SK-N-SH (cell line): ENCODE measurements at regions not wholly inside any gene's neighbourhood (a gene's known extent, or its start where the extent isn't known, plus 50 kb on each side); places are given as distances from the start of the nearest gene placed in this dataset.

ENCODE experiments used
- CTCF ChIA-PET: fragments of 300-600, 350-600 bp; formaldehyde crosslinking; extraction: SDS; loops from one replicate; lab custom pipeline; 2021; lab: Yijun Ruan, JAX
- POLR2A ChIA-PET: fragments of 350-600 bp; sonication (Branson Sonifier 250); formaldehyde crosslinking; extraction: SDS; loops from one replicate; lab custom pipeline; 2020; ENCODE audit warnings: antibody characterized with exemption, inconsistent platforms; lab: Yijun Ruan, JAX
- DNase-seq: peaks from one replicate; pipeline ENCODE4 v3.0.0; 2012
- H2AFZ ChIP-seq: fragments of 200-600 bp; sonication (generic); 2 replicates; pipeline ENCODE4 v1.8.1; 2016; ENCODE audit warnings: antibody characterized with exemption, mild to moderate bottlenecking, low read depth
- H3F3A ChIP-seq: fragments of 200-600 bp; sonication (generic); replicated peaks from 2 replicates; pipeline ENCODE3; 2016; ENCODE audit warnings: antibody characterized with exemption, mild to moderate bottlenecking; ENCODE audit not compliant: insufficient read depth
- H3K27ac ChIP-seq, 2 experiments: fragments of 200-500 bp in 1 of 2; fragments of 200-600 bp in 1 of 2; sonication (Bioruptor generic) in 1 of 2; sonication (generic), shearing (Covaris generic) in 1 of 2; 2 replicates each; pipeline versions ENCODE4 v1.5.1 to v1.6.1; 2014 to 2016; ENCODE audit warnings: low read depth in 2 of 2, inconsistent platforms in 1 of 2, low read length in 1 of 2, mild to moderate bottlenecking in 1 of 2, mixed read lengths in 1 of 2
- H3K27me3 ChIP-seq: fragments of 200-600 bp; sonication (generic), shearing (Covaris generic); 2 replicates; pipeline ENCODE4 v1.6.1; 2016; ENCODE audit warnings: mixed run types; ENCODE audit not compliant: insufficient read depth
- H3K36me3 ChIP-seq, 2 experiments: fragments of 200-500 bp in 1 of 2; fragments of 200-600 bp in 1 of 2; sonication (Bioruptor generic) in 1 of 2; sonication (generic) in 1 of 2; replicated peaks in 1 of 2; 2 replicates each; pipeline versions ENCODE3 to v1.5.1; 2014 to 2016; ENCODE audit warnings: low read length in 1 of 2, mild to moderate bottlenecking in 1 of 2; ENCODE audit not compliant: insufficient read depth in 2 of 2, control insufficient read depth in 1 of 2
- H3K4me1 ChIP-seq, 2 experiments: fragments of 200-500 bp in 1 of 2; fragments of 200-600 bp in 1 of 2; sonication (Bioruptor generic) in 1 of 2; sonication (generic), shearing (Covaris generic) in 1 of 2; 2 replicates each; pipeline versions ENCODE4 v1.5.1 to v1.6.1; 2014 to 2016; ENCODE audit warnings: low read depth in 1 of 2, low read length in 1 of 2, mixed run types in 1 of 2; ENCODE audit not compliant: insufficient read depth in 2 of 2, control insufficient read depth in 1 of 2
- H3K4me2 ChIP-seq: fragments of 200-600 bp; sonication (generic), shearing (Covaris generic); 2 replicates; pipeline ENCODE4 v1.6.1; 2017; ENCODE audit warnings: mixed run types
- H3K4me3 ChIP-seq, 2 experiments: fragments of 200-500 bp in 1 of 2; fragments of 200-600 bp in 1 of 2; sonication (Bioruptor generic) in 1 of 2; sonication (generic), shearing (Covaris generic) in 1 of 2; 2 replicates each; pipeline versions ENCODE4 v1.5.1 to v1.8.1; 2014 to 2016; ENCODE audit warnings: low read depth in 2 of 2, inconsistent platforms in 1 of 2, low read length in 1 of 2, mild to moderate bottlenecking in 1 of 2, mixed read lengths in 1 of 2, moderate library complexity in 1 of 2
- H3K79me2 ChIP-seq: fragments of 200-600 bp; sonication (generic); 2 replicates; pipeline ENCODE4 v1.8.1; 2017; ENCODE audit warnings: mild to moderate bottlenecking; ENCODE audit not compliant: insufficient read depth
- H3K9ac ChIP-seq: fragments of 200-600 bp; sonication (generic); 2 replicates; pipeline ENCODE4 v1.6.1; 2017; ENCODE audit warnings: mixed run types
- H3K9me2 ChIP-seq: fragments of 200-600 bp; sonication (generic); 2 replicates; pipeline ENCODE4 v1.6.1; 2017; ENCODE audit warnings: mixed run types
- H3K9me3 ChIP-seq: fragments of 200-600 bp; sonication (generic); 2 replicates; pipeline ENCODE4 v1.6.1; 2017; ENCODE audit warnings: mixed run types, mild to moderate bottlenecking, moderate library complexity
- H4K20me1 ChIP-seq: fragments of 200-600 bp; sonication (generic); 2 replicates; pipeline ENCODE4 v1.6.1; 2017; ENCODE audit warnings: mild to moderate bottlenecking, mixed run types; ENCODE audit not compliant: insufficient read depth
- CHD2 ChIP-seq: fragments of 150-350 bp; IDR thresholded peaks from 2 replicates; pipeline ENCODE4 v1.6.1; 2018; ENCODE audit warnings: low read length; ENCODE audit not compliant: partially characterized antibody
- ELF1 ChIP-seq: IDR thresholded peaks from 2 replicates; pipeline ENCODE4 v1.4.0; 2012
- EP300 ChIP-seq, 2 experiments: IDR thresholded peaks; 2 replicates each; pipeline versions ENCODE4 v1.4.0 to v1.6.1; 2012; ENCODE audit warnings: borderline replicate concordance in 1 of 2, low read depth in 1 of 2, low read length in 1 of 2
- FOXJ3 ChIP-seq: sonication (generic); formaldehyde crosslinking; IDR thresholded peaks from 2 replicates; pipeline ENCODE4 v1.5.1; 2020; ENCODE audit warnings: mild to moderate bottlenecking, missing genetic modification reagents
- FOXM1 ChIP-seq: IDR thresholded peaks from 2 replicates; pipeline ENCODE4 v1.4.0; 2012; ENCODE audit warnings: low read depth, mild to moderate bottlenecking
- GABPA ChIP-seq: IDR thresholded peaks from 2 replicates; pipeline ENCODE4 v1.4.0; 2012; ENCODE audit warnings: low read depth, mild to moderate bottlenecking
- JUND ChIP-seq: IDR thresholded peaks from 2 replicates; pipeline ENCODE4 v1.4.0; 2012
- MEF2A ChIP-seq: IDR thresholded peaks from 2 replicates; pipeline ENCODE4 v1.4.0; 2012; ENCODE audit warnings: low read depth, borderline replicate concordance
- POLR2AphosphoS5 ChIP-seq: IDR thresholded peaks from 2 replicates; pipeline ENCODE4 v1.6.1; 2012; ENCODE audit warnings: low read depth, low read length
- RCOR1 ChIP-seq: fragments of 150-350 bp; IDR thresholded peaks from 2 replicates; pipeline ENCODE4 v1.6.1; 2017; ENCODE audit warnings: antibody characterized with exemption, low read length
- RFX5 ChIP-seq: IDR thresholded peaks from 2 replicates; pipeline ENCODE4 v1.6.1; 2012; ENCODE audit warnings: mild to moderate bottlenecking, improper control_type of control experiment, low read length
- RXRA ChIP-seq: IDR thresholded peaks from 2 replicates; pipeline ENCODE4 v1.4.0; 2012; ENCODE audit warnings: low read depth, mild to moderate bottlenecking, borderline replicate concordance
- SIN3A ChIP-seq: IDR thresholded peaks from 2 replicates; pipeline ENCODE4 v1.6.1; 2012; ENCODE audit warnings: low read depth, mild to moderate bottlenecking, low read length, moderate library complexity, borderline replicate concordance
- SMC3 ChIP-seq: IDR thresholded peaks from 2 replicates; pipeline ENCODE4 v1.6.1; 2012; ENCODE audit warnings: low read depth, low read length, improper control_type of control experiment
- TCF12 ChIP-seq: IDR thresholded peaks from 2 replicates; pipeline ENCODE4 v1.4.0; 2012
- TEAD4 ChIP-seq: IDR thresholded peaks from 2 replicates; pipeline ENCODE4 v1.4.0; 2012; ENCODE audit warnings: mild to moderate bottlenecking, borderline replicate concordance; ENCODE audit not compliant: insufficient read depth
- WGBS: methylation state at CpG from one replicate; pipeline ENCODE4 v1.1.6; 2017; ENCODE audit warnings: low lambda C conversion rate; 5-methylcytosine and 5-hydroxymethylcytosine counted together
- TF ChIP-seq, protein P1 (sequence below): fragments of 200-600 bp; sonication (generic); IDR thresholded peaks from 2 replicates; pipeline ENCODE4 v1.6.1; 2017; ENCODE audit warnings: antibody characterized with exemption, mild to moderate bottlenecking, moderate library complexity
- TF ChIP-seq, protein P2 (sequence below): IDR thresholded peaks from 2 replicates; pipeline ENCODE4; 2012
- TF ChIP-seq, protein P3 (sequence below): IDR thresholded peaks from 2 replicates; pipeline ENCODE4 v1.4.0; 2012; ENCODE audit warnings: low read depth
- TF ChIP-seq, protein P4 (sequence below): IDR thresholded peaks from 2 replicates; pipeline ENCODE4 v1.4.0; 2012; ENCODE audit warnings: low read depth, borderline replicate concordance

DNA sequence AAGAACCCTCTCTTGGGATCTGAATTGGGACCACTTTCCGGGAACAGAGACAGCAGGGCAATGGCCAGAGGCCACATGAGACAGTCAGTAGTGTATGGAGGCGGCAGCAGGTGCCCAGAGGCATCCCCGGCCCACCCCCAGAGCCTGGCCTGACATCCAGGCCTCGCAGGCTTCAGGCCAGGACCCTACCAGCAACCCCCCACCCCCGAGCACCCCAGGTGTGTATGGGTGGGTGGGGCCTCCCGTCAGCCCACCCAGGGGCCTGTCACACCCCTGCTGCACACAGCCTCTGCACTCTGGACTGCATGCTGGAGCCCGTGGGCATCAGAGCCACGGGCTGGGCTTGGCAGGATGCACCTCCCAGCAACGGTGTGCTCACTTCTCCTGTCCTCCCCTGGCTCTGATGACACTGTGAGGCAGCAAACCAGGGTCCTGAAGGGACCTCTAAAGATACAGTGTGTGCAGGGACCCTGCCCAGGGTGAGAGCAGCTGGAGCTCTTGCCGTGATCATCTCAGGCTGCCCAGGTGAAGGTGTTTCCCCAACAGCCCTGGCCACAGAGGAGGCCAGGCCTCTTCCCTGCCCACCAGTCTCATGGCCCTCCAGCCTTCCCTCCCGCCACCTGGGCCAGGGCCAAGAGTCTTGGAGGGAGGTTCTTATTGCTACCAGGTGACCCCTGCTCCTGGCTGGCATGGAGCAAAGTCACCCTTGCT lies 88.8 kb upstream of the SEPTIN5 start:
- H3K4me3 ChIP-seq, result no peak overlapping the region
- DNase-seq, result no peak
- H3K27ac ChIP-seq, result no peak overlapping the region
- H3K9ac ChIP-seq, result no peak overlapping the region
- no peaks in the 10 kb centered on the region for H3F3A ChIP-seq
- H4K20me1 ChIP-seq, result no peaks in the 10 kb centered on the region
- H3K79me2 ChIP-seq, result no peaks in the 10 kb centered on the region
- H3K4me2 ChIP-seq, result no peak overlapping the region
- TF ChIP-seq FOXM1 (no peak), RFX5 (no peak), CHD2 (no peak), POLR2AphosphoS5 (no peak), GABPA (no peak)
- TF ChIP-seq, protein P1, sequence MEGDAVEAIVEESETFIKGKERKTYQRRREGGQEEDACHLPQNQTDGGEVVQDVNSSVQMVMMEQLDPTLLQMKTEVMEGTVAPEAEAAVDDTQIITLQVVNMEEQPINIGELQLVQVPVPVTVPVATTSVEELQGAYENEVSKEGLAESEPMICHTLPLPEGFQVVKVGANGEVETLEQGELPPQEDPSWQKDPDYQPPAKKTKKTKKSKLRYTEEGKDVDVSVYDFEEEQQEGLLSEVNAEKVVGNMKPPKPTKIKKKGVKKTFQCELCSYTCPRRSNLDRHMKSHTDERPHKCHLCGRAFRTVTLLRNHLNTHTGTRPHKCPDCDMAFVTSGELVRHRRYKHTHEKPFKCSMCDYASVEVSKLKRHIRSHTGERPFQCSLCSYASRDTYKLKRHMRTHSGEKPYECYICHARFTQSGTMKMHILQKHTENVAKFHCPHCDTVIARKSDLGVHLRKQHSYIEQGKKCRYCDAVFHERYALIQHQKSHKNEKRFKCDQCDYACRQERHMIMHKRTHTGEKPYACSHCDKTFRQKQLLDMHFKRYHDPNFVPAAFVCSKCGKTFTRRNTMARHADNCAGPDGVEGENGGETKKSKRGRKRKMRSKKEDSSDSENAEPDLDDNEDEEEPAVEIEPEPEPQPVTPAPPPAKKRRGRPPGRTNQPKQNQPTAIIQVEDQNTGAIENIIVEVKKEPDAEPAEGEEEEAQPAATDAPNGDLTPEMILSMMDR, result no peak
- TF ChIP-seq, all 33 proteins: peak for 0
- ChIA-PET POLR2A (no interaction called here), CTCF (interaction anchor here (0.6 kb wide), 1 partner anchor 96 kb away, joined by 3 read pairs; no protein-coding TSS in a partner anchor)
- 52% methylated on average over 6 of the region's 11 CpGs for WGBS
- no peaks in the 10 kb centered on the region for H3K9me2 ChIP-seq
- H3K27me3 ChIP-seq, result no peaks in the 10 kb centered on the region; the same call in 1 of the 2 replicates
- H3K4me1 ChIP-seq, result no peaks in the 10 kb centered on the region; a peak in 1 of 4 replicates
- H3K36me3 ChIP-seq, result no peaks in the 10 kb centered on the region
- no peaks in the 10 kb centered on the region for H3K9me3 ChIP-seq
- H2AFZ ChIP-seq, result no peak overlapping the region

DNA sequence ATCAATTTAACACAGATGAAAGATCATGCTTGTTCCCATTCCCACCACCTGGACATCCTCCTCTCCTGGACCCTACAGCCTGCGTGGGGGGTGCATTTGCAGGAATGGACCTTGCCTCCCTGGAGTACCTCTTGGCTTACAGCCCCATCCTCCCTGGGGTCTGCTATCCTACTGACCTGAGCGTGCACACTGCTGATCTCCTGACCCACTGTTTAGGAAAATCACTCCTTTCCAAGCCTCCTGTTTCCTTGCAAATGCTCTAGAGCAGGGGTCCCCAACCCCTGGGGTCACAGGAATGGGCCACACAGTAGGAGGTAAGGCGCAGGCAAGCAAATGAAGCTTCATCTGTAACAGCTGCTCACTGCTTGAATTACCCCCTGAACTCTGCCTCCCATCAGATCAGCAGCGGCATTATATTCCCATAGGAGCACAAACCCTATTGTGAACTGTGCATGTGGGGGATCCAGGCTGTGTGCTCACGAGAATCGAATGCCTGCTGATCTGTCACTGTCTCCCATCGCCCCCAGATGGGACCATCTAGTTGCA lies 88.2 kb upstream of the SEPTIN5 start:
- no peak overlapping the region for H3K9ac ChIP-seq
- H3K4me1 ChIP-seq, result no peaks in the 10 kb centered on the region; a peak in 1 of 4 replicates
- ChIA-PET CTCF (interaction anchor here (1.5 kb wide), 1 partner anchor 326 kb away, joined by 4 read pairs; no protein-coding TSS in a partner anchor), POLR2A (no interaction called here)
- no peaks in the 10 kb centered on the region for H3K79me2 ChIP-seq
- no peaks in the 10 kb centered on the region for H3F3A ChIP-seq
- H4K20me1 ChIP-seq, result no peaks in the 10 kb centered on the region
- DNase-seq, result no peak
- H3K27ac ChIP-seq, result no peak overlapping the region
- H3K4me3 ChIP-seq, result no peak overlapping the region
- 59% methylated on average over 7 of the region's 7 CpGs for WGBS
- no peak overlapping the region for H2AFZ ChIP-seq
- H3K36me3 ChIP-seq, result no peaks in the 10 kb centered on the region
- H3K4me2 ChIP-seq, result no peak overlapping the region
- no peak for TF ChIP-seq FOXJ3 (CRISPR knock-in tag)
- no peak for TF ChIP-seq RXRA
- TF ChIP-seq TCF12, result no peak
- TF ChIP-seq JUND, result no peak
- no peak for TF ChIP-seq SIN3A
- no peak for TF ChIP-seq ELF1
- TF ChIP-seq, protein P2, sequence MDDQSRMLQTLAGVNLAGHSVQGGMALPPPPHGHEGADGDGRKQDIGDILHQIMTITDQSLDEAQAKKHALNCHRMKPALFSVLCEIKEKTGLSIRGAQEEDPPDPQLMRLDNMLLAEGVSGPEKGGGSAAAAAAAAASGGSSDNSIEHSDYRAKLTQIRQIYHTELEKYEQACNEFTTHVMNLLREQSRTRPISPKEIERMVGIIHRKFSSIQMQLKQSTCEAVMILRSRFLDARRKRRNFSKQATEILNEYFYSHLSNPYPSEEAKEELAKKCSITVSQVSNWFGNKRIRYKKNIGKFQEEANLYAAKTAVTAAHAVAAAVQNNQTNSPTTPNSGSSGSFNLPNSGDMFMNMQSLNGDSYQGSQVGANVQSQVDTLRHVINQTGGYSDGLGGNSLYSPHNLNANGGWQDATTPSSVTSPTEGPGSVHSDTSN, result no peak
- TF ChIP-seq MEF2A, result no peak
- TF ChIP-seq EP300 (IDR thresholded peaks at IDR 0.05; ENCODE audit: borderline replicate concordance in 1 of 2, low read depth in 1 of 2, low read length in 1 of 2), result no peak
- no peak for TF ChIP-seq RFX5
- TF ChIP-seq, protein P3, sequence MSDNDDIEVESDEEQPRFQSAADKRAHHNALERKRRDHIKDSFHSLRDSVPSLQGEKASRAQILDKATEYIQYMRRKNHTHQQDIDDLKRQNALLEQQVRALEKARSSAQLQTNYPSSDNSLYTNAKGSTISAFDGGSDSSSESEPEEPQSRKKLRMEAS, result no peak
- TF ChIP-seq RCOR1, result no peak
- TF ChIP-seq, protein P1, result no peak
- TF ChIP-seq, protein P4, sequence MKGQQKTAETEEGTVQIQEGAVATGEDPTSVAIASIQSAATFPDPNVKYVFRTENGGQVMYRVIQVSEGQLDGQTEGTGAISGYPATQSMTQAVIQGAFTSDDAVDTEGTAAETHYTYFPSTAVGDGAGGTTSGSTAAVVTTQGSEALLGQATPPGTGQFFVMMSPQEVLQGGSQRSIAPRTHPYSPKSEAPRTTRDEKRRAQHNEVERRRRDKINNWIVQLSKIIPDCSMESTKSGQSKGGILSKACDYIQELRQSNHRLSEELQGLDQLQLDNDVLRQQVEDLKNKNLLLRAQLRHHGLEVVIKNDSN, result no peak
- no peak for TF ChIP-seq TEAD4
- TF ChIP-seq SMC3, result no peak
- no peak for TF ChIP-seq GABPA
- H3K9me3 ChIP-seq, result no peaks in the 10 kb centered on the region
- no peaks in the 10 kb centered on the region; the same call in 1 of the 2 replicates for H3K27me3 ChIP-seq
- H3K9me2 ChIP-seq, result no peaks in the 10 kb centered on the region
